ENCODE measurements at regions not wholly inside any gene's neighbourhood (a gene's known extent, or its start where the extent isn't known, plus 50 kb on each side); places are given as distances from the start of the nearest gene placed in this dataset.

GRCh38 chr3:76724706-76725105 lies 315.2 kb upstream of the ROBO2 start:
- TF ChIP-seq CTCF (IDR thresholded peaks at IDR 0.05; ENCODE audit: low read length) (no peak), EZH2phosphoT487 (IDR thresholded peaks at IDR 0.05; ENCODE audit: low read length) (no peak)
